Endothelial cell of umbilical vein (primary cell): ENCODE measurements at regions not wholly inside any gene's neighbourhood (a gene's known extent, or its start where the extent isn't known, plus 50 kb on each side); places are given as distances from the start of the nearest gene placed in this dataset.
"Not testable (repeated sequence)": the region's sequence is repeated elsewhere in the genome, so short reads cannot be mapped to it uniquely, and the experiment has no call there.

Experiments
- BruUV-seq: library from RNA; stranded (reverse); fragments of 400-500 nt; replicated peaks from 2 replicates; lab custom pipeline; 2021; lab: Mats Ljungman, UMichigan
- CTCF ChIA-PET: fragments of 300-600, 350-600 bp; sonication (Branson Sonifier 250); formaldehyde crosslinking; loops from one replicate; lab custom pipeline; 2021; ENCODE audit warnings: antibody characterized with exemption, inconsistent platforms; lab: Charles Lee
- POLR2A ChIA-PET: fragments of 300-600, 350-600 bp; sonication (Branson Sonifier 250); formaldehyde crosslinking; loops from one replicate; lab custom pipeline; 2021; ENCODE audit warnings: antibody characterized with exemption, inconsistent platforms; lab: Charles Lee
- DNase-seq: peaks from one replicate; pipeline ENCODE4 v3.0.0-alpha.2; 2011; ENCODE audit warnings: low read depth, low spot score
- FAIRE-seq: peaks from 2 replicates; lab custom pipeline; 2011; peaks lifted over from hg19 to GRCh38; lab: Jason Lieb, UNC
- H2AFZ ChIP-seq: 2 replicates; pipeline ENCODE4 v1.6.0; 2012; ENCODE audit warnings: low read depth, low read length, control low read depth, inconsistent platforms
- H3K27ac ChIP-seq: 2 replicates; pipeline ENCODE4 v1.5.1; 2011; ENCODE audit warnings: low read depth, mild to moderate bottlenecking, control low read depth, low read length, moderate library complexity; ENCODE audit not compliant: insufficient read depth
- H3K27me3 ChIP-seq, 2 experiments: 2 replicates each; pipeline versions ENCODE4 v1.6.0 to v1.6.1; 2011; ENCODE audit warnings: low read length in 2 of 2, mixed read lengths in 1 of 2; ENCODE audit not compliant: control insufficient read depth in 2 of 2, insufficient read depth in 2 of 2
- H3K36me3 ChIP-seq, 2 experiments: 2 replicates in 1 of 2; 3 replicates in 1 of 2; pipeline ENCODE4 v1.5.1; 2011; ENCODE audit warnings: low read length in 2 of 2, mild to moderate bottlenecking in 1 of 2, moderate library complexity in 1 of 2; ENCODE audit not compliant: control insufficient read depth in 2 of 2, insufficient read depth in 2 of 2; ENCODE audit errors: extremely low read depth in 1 of 2
- H3K4me1 ChIP-seq: 3 replicates; pipeline ENCODE4 v1.5.1; 2011; ENCODE audit warnings: mild to moderate bottlenecking, low read length; ENCODE audit not compliant: control insufficient read depth, insufficient read depth; ENCODE audit errors: extremely low read depth
- H3K4me2 ChIP-seq: 2 replicates; pipeline ENCODE4 v1.6.1; 2011; ENCODE audit warnings: low read length, control low read depth, mixed read lengths; ENCODE audit not compliant: insufficient read depth
- H3K4me3 ChIP-seq, 3 experiments: fragments of 200-600 bp in 1 of 3; sonication (generic), shearing (Covaris generic) in 1 of 3; replicated peaks in 1 of 3; 2 replicates each; pipeline ENCODE4 v1.5.1; 2011 to 2016; ENCODE audit warnings: control low read depth in 3 of 3, low read length in 3 of 3, mild to moderate bottlenecking in 2 of 3, inconsistent platforms in 1 of 3, low read depth in 1 of 3, moderate library complexity in 1 of 3; ENCODE audit not compliant: insufficient read depth in 1 of 3
- H3K79me2 ChIP-seq: 2 replicates; pipeline ENCODE4 v1.6.0; 2012; ENCODE audit warnings: low read length, inconsistent platforms; ENCODE audit not compliant: control insufficient read depth, insufficient read depth
- H3K9ac ChIP-seq: replicated peaks from 2 replicates; pipeline ENCODE3; 2011; ENCODE audit warnings: low read length, control low read depth; ENCODE audit not compliant: insufficient read depth; ENCODE audit errors: extremely low read depth
- H3K9me1 ChIP-seq: replicated peaks from 3 replicates; pipeline ENCODE4 v1.6.0; 2011; ENCODE audit warnings: mild to moderate bottlenecking, low read length; ENCODE audit not compliant: control insufficient read depth, insufficient read depth; ENCODE audit errors: extremely low read depth
- H3K9me3 ChIP-seq: replicated peaks from 2 replicates; pipeline ENCODE4 v1.5.1; 2012; ENCODE audit warnings: low read length, inconsistent platforms; ENCODE audit not compliant: control insufficient read depth, insufficient read depth
- H4K20me1 ChIP-seq: replicated peaks from 2 replicates; pipeline ENCODE3; 2011; ENCODE audit warnings: mild to moderate bottlenecking, low read length; ENCODE audit not compliant: control insufficient read depth, insufficient read depth; ENCODE audit errors: extremely low read depth
- dilution Hi-C: fragments of 300-500 bp; cut with MboI; formaldehyde crosslinking; loops from one replicate; pipeline ENCODE4 v1.15.0; 2019; ENCODE audit warnings: low sequenced_read_pairs; ENCODE audit not compliant: extremely low pct_ligation_motif_present
- intact Hi-C: fragments of 100-400 bp; cut with micrococcal nuclease; formaldehyde crosslinking; loops from one replicate; pipeline ENCODE4 v1.10.0; 2022

DNA sequence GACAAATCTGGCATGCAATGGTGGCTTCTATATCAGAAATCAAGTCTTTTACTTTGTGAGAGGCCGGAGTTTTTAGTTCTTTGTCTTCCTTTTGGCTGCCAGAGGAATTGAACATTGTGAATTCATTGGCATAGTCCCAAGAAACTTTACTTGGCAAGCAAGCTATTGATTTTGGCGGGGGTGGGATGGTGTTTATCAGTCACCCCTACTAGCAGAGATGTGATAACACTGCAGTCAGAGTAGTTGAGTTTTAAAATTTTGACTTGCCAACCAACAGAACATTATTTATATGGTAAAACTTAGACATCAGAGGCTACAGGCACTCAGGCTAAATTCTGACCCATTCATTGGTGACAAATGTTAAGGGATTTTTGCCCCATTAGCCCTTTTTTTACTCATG lies 129.7 kb downstream of the FAM72C start:
- H3K27ac ChIP-seq, dilution Hi-C loops, H3K9me3 ChIP-seq, H3K9ac ChIP-seq, intact Hi-C loops, CTCF ChIA-PET, H3K9me1 ChIP-seq, H3K4me3 ChIP-seq, POLR2A ChIA-PET, H3K36me3 ChIP-seq, H4K20me1 ChIP-seq, H2AFZ ChIP-seq, H3K27me3 ChIP-seq, DNase-seq, FAIRE-seq, H3K4me2 ChIP-seq, H3K4me1 ChIP-seq, BruUV-seq, H3K79me2 ChIP-seq: not testable (repeated sequence)

DNA sequence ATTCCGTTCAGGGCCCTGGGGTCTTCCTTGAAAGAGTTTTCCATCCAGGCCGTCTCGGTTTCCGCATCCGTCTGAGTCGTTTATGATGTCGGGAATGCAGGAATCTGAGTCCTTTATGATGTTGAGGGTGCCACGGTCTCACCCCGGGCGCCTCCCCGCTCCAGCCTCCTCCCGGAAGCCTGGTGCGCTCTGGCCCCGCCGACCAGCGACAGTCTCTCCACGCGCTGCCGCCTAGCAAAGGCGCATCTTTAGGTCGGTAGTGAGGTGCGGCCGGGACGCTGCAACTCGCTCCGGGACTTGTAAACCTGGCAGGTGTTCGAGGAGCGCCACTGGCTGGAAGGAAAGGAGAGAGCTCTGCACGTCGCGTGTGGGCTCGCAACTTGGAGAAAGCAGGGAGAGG lies 132.6 kb downstream of the FAM72C start:
- H3K9me1 ChIP-seq, H3K79me2 ChIP-seq, CTCF ChIA-PET, intact Hi-C loops, dilution Hi-C loops, H3K27ac ChIP-seq, FAIRE-seq, H3K4me1 ChIP-seq, POLR2A ChIA-PET, BruUV-seq, H3K27me3 ChIP-seq, H2AFZ ChIP-seq, H3K4me2 ChIP-seq, H3K4me3 ChIP-seq, H3K9me3 ChIP-seq, DNase-seq, H3K9ac ChIP-seq, H3K36me3 ChIP-seq, H4K20me1 ChIP-seq: not testable (repeated sequence)

DNA sequence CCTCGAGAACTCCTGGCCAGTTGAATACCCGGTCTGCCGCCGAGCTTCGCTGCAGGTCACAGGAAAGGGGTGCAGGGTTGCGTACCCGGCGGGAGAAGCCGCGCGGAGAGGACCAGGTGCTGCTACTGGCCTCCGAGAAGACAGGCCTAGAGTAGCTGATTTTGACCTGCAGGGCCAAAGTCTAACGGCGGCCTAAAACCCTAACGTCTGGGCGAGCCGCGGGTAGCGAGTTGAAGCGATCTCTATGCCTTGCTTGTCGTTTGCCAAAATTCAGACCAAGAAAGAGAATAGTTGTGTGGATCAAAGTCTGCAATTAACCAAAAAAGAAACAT lies 133.2 kb downstream of the FAM72C start:
- H2AFZ ChIP-seq, BruUV-seq, H3K4me2 ChIP-seq, H3K4me1 ChIP-seq, H3K79me2 ChIP-seq, POLR2A ChIA-PET, H3K9me3 ChIP-seq, H3K9me1 ChIP-seq, H3K27me3 ChIP-seq, H3K36me3 ChIP-seq, dilution Hi-C loops, FAIRE-seq, H3K4me3 ChIP-seq, H3K27ac ChIP-seq, DNase-seq, H3K9ac ChIP-seq, intact Hi-C loops, CTCF ChIA-PET, H4K20me1 ChIP-seq: not testable (repeated sequence)

DNA sequence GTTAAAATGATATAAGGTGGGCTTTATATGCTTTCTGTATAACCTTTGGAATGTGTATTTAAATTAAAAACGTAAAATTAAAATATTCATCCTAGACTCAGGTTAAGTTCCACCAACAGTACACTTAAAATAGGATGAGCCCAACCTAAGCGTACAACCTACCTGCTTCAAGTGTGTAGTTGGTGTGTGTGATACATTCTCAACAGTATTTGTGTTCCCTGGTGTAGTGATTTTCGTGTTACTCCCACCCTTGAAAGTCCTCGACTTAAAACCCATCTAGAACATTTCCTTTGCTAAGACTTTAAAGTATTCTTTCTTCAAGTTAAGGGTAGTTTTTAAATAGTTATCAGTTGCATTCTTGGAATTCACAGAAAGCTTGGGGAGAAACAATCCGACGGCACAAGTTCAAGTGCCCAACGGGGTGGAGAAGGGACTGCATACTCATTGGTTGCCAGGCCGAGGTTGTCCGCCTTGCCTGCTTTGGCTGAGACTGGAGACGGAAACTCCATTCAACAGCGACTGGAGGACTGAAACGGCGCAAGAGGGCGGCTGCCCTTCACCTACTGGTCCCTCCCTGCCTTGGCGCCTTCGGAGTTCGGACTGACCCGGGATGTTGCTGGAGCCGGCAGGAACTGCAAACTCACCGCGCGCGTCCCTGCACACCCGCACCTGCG lies 133.7 kb downstream of the FAM72C start:
- H3K9me1 ChIP-seq, H3K36me3 ChIP-seq, H2AFZ ChIP-seq, H4K20me1 ChIP-seq, H3K4me2 ChIP-seq, BruUV-seq, CTCF ChIA-PET, H3K79me2 ChIP-seq, H3K27ac ChIP-seq, H3K9ac ChIP-seq, dilution Hi-C loops, H3K9me3 ChIP-seq, H3K4me3 ChIP-seq, intact Hi-C loops, H3K4me1 ChIP-seq, POLR2A ChIA-PET, FAIRE-seq, H3K27me3 ChIP-seq, DNase-seq: not testable (repeated sequence)
